ENCODE measurements at regions not wholly inside any gene's neighbourhood (a gene's known extent, or its start where the extent isn't known, plus 50 kb on each side); places are given as distances from the start of the nearest gene placed in this dataset.

- TF ChIP-seq POLR2A (IDR thresholded peaks at IDR 0.05; ENCODE audit: low read length) (no peak), POLR2AphosphoS2 (conservative IDR thresholded peaks at IDR 0.05; ENCODE audit: low read length) (no peak), EHMT2 (IDR thresholded peaks at IDR 0.05; ENCODE audit: low read depth) (no peak), KDM1A (IDR thresholded peaks at IDR 0.05; ENCODE audit: low read depth) (no peak), ZSCAN20 (CRISPR knock-in tag; IDR thresholded peaks at IDR 0.05) (peak; percentile 72; the same call in 1 of the 2 replicates), CTCF (IDR thresholded peaks at IDR 0.05) (no peak), MYC (IDR thresholded peaks at IDR 0.05; ENCODE audit: borderline replicate concordance, low read length) (no peak), GATA3 (IDR thresholded peaks at IDR 0.05; ENCODE audit: borderline replicate concordance) (no peak), RCOR1 (IDR thresholded peaks at IDR 0.05; ENCODE audit: low read depth, low read length) (no peak), BHLHE40 (IDR thresholded peaks at IDR 0.05; ENCODE audit: low read depth, low read length) (no peak), REST (IDR thresholded peaks at IDR 0.05) (no peak), CHD2 (IDR thresholded peaks at IDR 0.05; ENCODE audit: low read length, partially characterized antibody) (no peak), PHF8 (IDR thresholded peaks at IDR 0.05; ENCODE audit: borderline replicate concordance, low read depth) (no peak), RAD21 (conservative IDR thresholded peaks at IDR 0.05 in 1 of 2, IDR thresholded peaks at IDR 0.05 in 1 of 2) (no peak), HEYL (CRISPR knock-in tag; IDR thresholded peaks at IDR 0.05) (peak; percentile 89), CHD4 (IDR thresholded peaks at IDR 0.05; ENCODE audit: borderline replicate concordance) (no peak)
- TF ChIP-seq, protein P1, sequence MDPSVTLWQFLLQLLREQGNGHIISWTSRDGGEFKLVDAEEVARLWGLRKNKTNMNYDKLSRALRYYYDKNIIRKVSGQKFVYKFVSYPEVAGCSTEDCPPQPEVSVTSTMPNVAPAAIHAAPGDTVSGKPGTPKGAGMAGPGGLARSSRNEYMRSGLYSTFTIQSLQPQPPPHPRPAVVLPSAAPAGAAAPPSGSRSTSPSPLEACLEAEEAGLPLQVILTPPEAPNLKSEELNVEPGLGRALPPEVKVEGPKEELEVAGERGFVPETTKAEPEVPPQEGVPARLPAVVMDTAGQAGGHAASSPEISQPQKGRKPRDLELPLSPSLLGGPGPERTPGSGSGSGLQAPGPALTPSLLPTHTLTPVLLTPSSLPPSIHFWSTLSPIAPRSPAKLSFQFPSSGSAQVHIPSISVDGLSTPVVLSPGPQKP (IDR thresholded peaks at IDR 0.05; ENCODE audit: low read depth, low read length), result no peak
- TF ChIP-seq, protein P2, sequence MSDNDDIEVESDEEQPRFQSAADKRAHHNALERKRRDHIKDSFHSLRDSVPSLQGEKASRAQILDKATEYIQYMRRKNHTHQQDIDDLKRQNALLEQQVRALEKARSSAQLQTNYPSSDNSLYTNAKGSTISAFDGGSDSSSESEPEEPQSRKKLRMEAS (IDR thresholded peaks at IDR 0.05), result no peak
Measured at GRCh38 chrX:13103914-13104274, 59.5 kb upstream of the FAM9C start (continued).

DNA sequence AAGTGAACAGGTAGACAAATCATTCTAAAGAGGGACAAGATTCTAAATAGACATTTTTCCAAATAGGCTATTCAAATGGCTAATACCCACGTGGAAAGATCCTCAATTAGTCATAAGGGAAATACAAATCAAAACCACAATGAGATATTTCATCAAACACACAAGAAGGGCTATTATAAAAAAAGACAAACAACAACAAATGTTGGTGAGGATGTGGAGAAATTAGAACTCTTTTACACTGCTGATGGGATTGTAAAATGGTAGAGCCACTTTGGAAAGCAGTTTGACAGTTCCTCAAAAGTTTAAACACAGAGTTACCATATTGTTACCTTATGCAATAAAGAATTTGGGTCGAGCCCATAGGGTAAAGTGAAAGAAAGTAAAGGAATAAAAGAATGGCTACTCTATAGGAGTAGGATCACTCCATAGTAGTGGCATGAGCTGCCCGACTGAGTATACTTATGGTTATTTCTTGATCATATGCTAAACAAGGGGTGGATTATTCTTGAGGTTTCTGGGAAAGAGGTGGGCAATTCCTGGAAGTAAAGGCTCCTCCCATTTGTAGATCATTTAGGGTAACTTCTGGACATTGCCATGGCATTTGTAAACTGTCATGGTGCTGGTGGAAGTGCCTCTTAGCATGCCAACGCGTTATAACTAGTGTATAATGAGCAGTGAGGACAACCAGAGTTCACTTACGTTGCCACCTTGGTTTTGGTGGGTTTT, 58.9 kb upstream of the FAM9C start:
- FAIRE-seq, result peak; percentile 100
- CTCF ChIA-PET, result interaction anchor here (0.8 to 1.3 kb wide), 2 partner anchors 46 to 157 kb away, joined by 3 to 5 read pairs; no protein-coding TSS in a partner anchor
- Histone ChIP-seq H3K27ac (peak overlapping the region; percentile 82 to 88), H3K4me2 (no peak overlapping the region), H3K4me3 (no peak overlapping the region), H3K9me3 (peaks cover 5% of the 10 kb centered on the region; the same call in 1 of the 3 replicates), H3K4me1 (peaks cover 47% of the 10 kb centered on the region)
- DNase-seq (ENCODE audit: low read depth in 1 of 2, low spot score in 1 of 2), result no peak
- no peak for ATAC-seq
- WGBS (ENCODE audit: missing lambda C conversion rate), result 82% methylated on average over 6 of the region's 6 CpGs
- POLR2A ChIA-PET, result no interaction called here
- TF ChIP-seq, protein P3, sequence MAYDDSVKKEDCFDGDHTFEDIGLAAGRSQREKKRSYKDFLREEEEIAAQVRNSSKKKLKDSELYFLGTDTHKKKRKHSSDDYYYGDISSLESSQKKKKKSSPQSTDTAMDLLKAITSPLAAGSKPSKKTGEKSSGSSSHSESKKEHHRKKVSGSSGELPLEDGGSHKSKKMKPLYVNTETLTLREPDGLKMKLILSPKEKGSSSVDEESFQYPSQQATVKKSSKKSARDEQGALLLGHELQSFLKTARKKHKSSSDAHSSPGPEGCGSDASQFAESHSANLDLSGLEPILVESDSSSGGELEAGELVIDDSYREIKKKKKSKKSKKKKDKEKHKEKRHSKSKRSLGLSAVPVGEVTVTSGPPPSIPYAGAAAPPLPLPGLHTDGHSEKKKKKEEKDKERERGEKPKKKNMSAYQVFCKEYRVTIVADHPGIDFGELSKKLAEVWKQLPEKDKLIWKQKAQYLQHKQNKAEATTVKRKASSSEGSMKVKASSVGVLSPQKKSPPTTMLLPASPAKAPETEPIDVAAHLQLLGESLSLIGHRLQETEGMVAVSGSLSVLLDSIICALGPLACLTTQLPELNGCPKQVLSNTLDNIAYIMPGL (CRISPR knock-in tag; IDR thresholded peaks at IDR 0.05; ENCODE audit: borderline replicate concordance), result no peak
- TF ChIP-seq JUNB (IDR thresholded peaks at IDR 0.05) (no peak), KDM1A (IDR thresholded peaks at IDR 0.05; ENCODE audit: low read depth) (no peak), POLR2AphosphoS2 (conservative IDR thresholded peaks at IDR 0.05; ENCODE audit: low read length) (no peak), TFCP2L1 (CRISPR knock-in tag; IDR thresholded peaks at IDR 0.05) (no peak), ZC3H11A (IDR thresholded peaks at IDR 0.05) (no peak), HOXB13 (CRISPR knock-in tag; IDR thresholded peaks at IDR 0.05; ENCODE audit: low read depth) (no peak), RFX5 (IDR thresholded peaks at IDR 0.05) (no peak), PHF8 (IDR thresholded peaks at IDR 0.05; ENCODE audit: borderline replicate concordance, low read depth) (no peak), GATA3 (IDR thresholded peaks at IDR 0.05; ENCODE audit: borderline replicate concordance) (no peak), CTCF (IDR thresholded peaks at IDR 0.05) (no peak), POLR2A (IDR thresholded peaks at IDR 0.05; ENCODE audit: low read length) (no peak)
- TF ChIP-seq, protein P4, sequence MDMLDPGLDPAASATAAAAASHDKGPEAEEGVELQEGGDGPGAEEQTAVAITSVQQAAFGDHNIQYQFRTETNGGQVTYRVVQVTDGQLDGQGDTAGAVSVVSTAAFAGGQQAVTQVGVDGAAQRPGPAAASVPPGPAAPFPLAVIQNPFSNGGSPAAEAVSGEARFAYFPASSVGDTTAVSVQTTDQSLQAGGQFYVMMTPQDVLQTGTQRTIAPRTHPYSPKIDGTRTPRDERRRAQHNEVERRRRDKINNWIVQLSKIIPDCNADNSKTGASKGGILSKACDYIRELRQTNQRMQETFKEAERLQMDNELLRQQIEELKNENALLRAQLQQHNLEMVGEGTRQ (IDR thresholded peaks at IDR 0.05), result no peak
